ENCODE measurements at regions not wholly inside any gene's neighbourhood (a gene's known extent, or its start where the extent isn't known, plus 50 kb on each side); places are given as distances from the start of the nearest gene placed in this dataset. TPM values are rescaled to one million over a fixed set of nuclear protein-coding genes. Genes with fewer than 3 reads are reported as not detected.
A peak's percentile ranks its signal among the peaks of the same experiment; 100 is the strongest.

- peak in 1 of 2 donors; percentile 58 for TF ChIP-seq EP300 (IDR thresholded peaks at IDR 0.05)
- TF ChIP-seq POLR2A (IDR thresholded peaks at IDR 0.05) = no peak
- no peak for TF ChIP-seq CTCF (IDR thresholded peaks at IDR 0.05)
- H3K27ac ChIP-seq = peak overlapping the region in 3 of 4 donors; percentile 36 to 67 (median 57)
- no peaks in the 10 kb centered on the region for H3K27me3 ChIP-seq
- peak in 1 of 2 donors; percentile 31 for DNase-seq (ENCODE audit: low spot score in 2 of 2)
- no peaks in the 10 kb centered on the region for H3K36me3 ChIP-seq
- H3K4me1 ChIP-seq = peaks cover 0 to 50% (median 14%) of the 10 kb centered on the region in 4 donors
- H3K9me3 ChIP-seq = no peaks in the 10 kb centered on the region
- H3K4me3 ChIP-seq = no peak overlapping the region
- 52 to 54% methylated on average over 2 of the region's 2 CpGs for WGBS, 2 donors
Observed at GRCh38 chr3:51621091-51621892, 49.8 kb upstream of the TEX264 start.

Small RNA genes in the stretch of these regions (small RNA-seq; reads per million reads assigned to genes)
- gene RNU6ATAC29P = not detected

Measured in tibial nerve (tissue), 4 donors.